ENCODE measurements at regions not wholly inside any gene's neighbourhood (a gene's known extent, or its start where the extent isn't known, plus 50 kb on each side); places are given as distances from the start of the nearest gene placed in this dataset.
"Not testable (repeated sequence)": the region's sequence is repeated elsewhere in the genome, so short reads cannot be mapped to it uniquely, and the experiment has no call there.

GRCh38 chr9:40196803-40197202, 841.3 kb downstream of the SPATA31A1 start:
- H3K4me3 ChIP-seq (ENCODE audit: low read depth, low read length); H3K27me3 ChIP-seq (ENCODE audit: control insufficient read depth, insufficient read depth, low read length); DNase-seq (ENCODE audit: low read depth); H3K36me3 ChIP-seq (ENCODE audit: control insufficient read depth, insufficient read depth, low read length): not testable (repeated sequence)

GRCh38 chr9:40221596-40222233, 866.2 kb downstream of the SPATA31A1 start:
- not testable (repeated sequence) for DNase-seq (ENCODE audit: low read depth); H3K27me3 ChIP-seq (ENCODE audit: control insufficient read depth, insufficient read depth, low read length); H3K36me3 ChIP-seq (ENCODE audit: control insufficient read depth, insufficient read depth, low read length); H3K4me3 ChIP-seq (ENCODE audit: low read depth, low read length)

GRCh38 chr9:40222617-40223200, 867.2 kb downstream of the SPATA31A1 start:
- peak overlapping the region; percentile 28 for H3K4me3 ChIP-seq (ENCODE audit: low read depth, low read length)
- not testable (repeated sequence) for H3K36me3 ChIP-seq (ENCODE audit: control insufficient read depth, insufficient read depth, low read length); H3K27me3 ChIP-seq (ENCODE audit: control insufficient read depth, insufficient read depth, low read length); DNase-seq (ENCODE audit: low read depth)

- peak overlapping the region; percentile 27 for H3K4me3 ChIP-seq (ENCODE audit: low read depth, low read length)
- not testable (repeated sequence) for DNase-seq (ENCODE audit: low read depth); H3K36me3 ChIP-seq (ENCODE audit: control insufficient read depth, insufficient read depth, low read length); H3K27me3 ChIP-seq (ENCODE audit: control insufficient read depth, insufficient read depth, low read length)
Measured at GRCh38 chr9:40223353-40223752, 867.9 kb downstream of the SPATA31A1 start.

All from kidney epithelial cell (primary cell).